Body of pancreas (tissue), 4 donors: ENCODE measurements at regions not wholly inside any gene's neighbourhood (a gene's known extent, or its start where the extent isn't known, plus 50 kb on each side); places are given as distances from the start of the nearest gene placed in this dataset.

Source experiments
- ATAC-seq: fragments of 150-250 bp; one replicate; pipeline ENCODE4 v1.9.1; 2016
- DNase-seq, 4 donors: peaks; one replicate each; pipeline ENCODE4 v3.0.0-alpha.2; 2019
- H3K27ac ChIP-seq, 4 donors: fragments of 200-600 bp; sonication (generic); 1 replicate in 3 of 4; 2 replicates in 1 of 4; pipeline versions ENCODE4 v1.5.1 to v1.6.1; 2016 to 2019; ENCODE audit warnings: mild to moderate bottlenecking in 1 of 4, mixed read lengths in 1 of 4, moderate library complexity in 1 of 4
- H3K27me3 ChIP-seq, 2 donors: fragments of 200-600 bp; sonication (generic); one replicate each; pipeline ENCODE4 v1.6.0; 2016; ENCODE audit warnings: mild to moderate bottlenecking in 1 of 2
- H3K36me3 ChIP-seq, 2 donors: fragments of 200-600 bp; sonication (generic); replicated peaks in 1 of 2; 2 replicates each; pipeline ENCODE4 v1.5.1; 2016; ENCODE audit warnings: low read depth in 2 of 2; ENCODE audit not compliant: insufficient read depth in 1 of 2
- H3K4me1 ChIP-seq: fragments of 200-600 bp; sonication (generic); one replicate; pipeline ENCODE4 v1.6.0; 2016
- H3K4me3 ChIP-seq, 2 donors: fragments of 200-600 bp; sonication (generic); 1 replicate in 1 of 2; 2 replicates in 1 of 2; pipeline ENCODE4 v1.5.1; 2016 to 2019
- H3K9me3 ChIP-seq, 3 donors: fragments of 200-600 bp; sonication (generic); 1 replicate in 2 of 3; 2 replicates in 1 of 3; pipeline ENCODE4 v1.5.1; 2016
- POLR2A ChIP-seq, 3 donors: fragments of 450-650 bp; IDR thresholded peaks; one replicate each; pipeline ENCODE4 v1.6.1; 2016; ENCODE audit warnings: antibody characterized with exemption in 3 of 3, mild to moderate bottlenecking in 2 of 3
- WGBS, 2 donors: methylation state at CpG; one replicate each; pipeline ENCODE4 v1.1.5; 2017; 5-methylcytosine and 5-hydroxymethylcytosine counted together
- intact Hi-C: fragments of 100-400 bp; cut with DNase I; formaldehyde crosslinking; loops from one replicate; pipeline ENCODE4 v1.15.1; 2023
- TF ChIP-seq, protein P1 (sequence below), 7 experiments: fragments of 450-650 bp in 4 of 7; fragments of 200-600 bp in 3 of 7; sonication (generic) in 3 of 7; IDR thresholded peaks; one replicate each; pipeline ENCODE4 v1.5.1; 2016 to 2019; ENCODE audit warnings: antibody characterized with exemption in 7 of 7

DNA sequence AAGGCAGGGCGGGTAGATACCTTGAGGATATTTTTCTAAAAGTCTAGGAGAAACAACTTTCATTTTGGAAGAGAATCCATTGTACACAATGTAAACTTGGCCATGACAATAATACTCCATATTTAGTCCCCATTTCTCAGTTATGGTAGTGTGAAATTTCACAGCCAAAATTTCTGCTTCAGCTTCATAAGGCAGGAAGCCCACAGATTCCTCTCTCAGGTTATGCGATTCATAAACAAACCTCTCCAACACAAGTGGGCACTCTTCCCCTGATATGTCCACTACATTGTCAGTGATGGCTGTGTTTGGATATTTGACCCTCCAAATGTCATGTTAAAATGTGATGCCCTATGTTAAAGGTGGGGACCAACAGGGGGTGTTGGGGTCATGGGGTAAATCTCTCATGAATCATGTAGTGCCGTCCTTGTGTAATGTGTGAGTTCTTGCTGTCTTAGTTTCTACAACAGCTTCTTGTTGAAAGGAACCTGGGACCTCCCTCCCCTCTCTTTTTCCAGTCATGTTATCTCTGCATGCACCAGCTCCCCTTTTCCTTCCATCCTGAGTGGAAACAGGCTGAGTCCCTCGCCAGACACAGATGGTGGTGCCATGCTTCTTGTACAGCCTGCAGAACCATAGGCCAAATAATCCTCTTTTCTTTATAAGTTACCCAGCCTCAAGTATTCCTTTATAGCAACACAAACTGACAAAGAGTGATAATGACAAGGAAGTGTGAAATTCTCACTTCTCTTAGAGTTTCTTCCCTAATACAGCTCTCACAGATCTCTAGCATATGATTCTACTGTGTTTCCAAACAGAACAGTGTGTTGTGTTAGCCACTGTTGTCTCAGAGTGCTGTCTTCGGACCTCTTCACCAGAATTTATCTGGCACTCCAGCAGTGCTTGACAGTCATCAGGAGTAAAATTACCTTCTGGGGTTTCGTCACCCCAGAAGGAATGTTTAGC lies 598.4 kb upstream of the GNPDA2 start:
- no peak overlapping the region for H3K27ac ChIP-seq
- intact Hi-C loops: no loop called here
- H3K36me3 ChIP-seq: no peaks in the 10 kb centered on the region
- H3K4me3 ChIP-seq: no peak overlapping the region
- no peaks in the 10 kb centered on the region for H3K4me1 ChIP-seq
- 42 to 50% methylated on average over 6 of the region's 6 CpGs for WGBS, 2 donors
- ATAC-seq (no peak), DNase-seq (no peak)
- H3K9me3 ChIP-seq: no peaks in the 10 kb centered on the region
- no peak for TF ChIP-seq POLR2A (IDR thresholded peaks at IDR 0.05)
- TF ChIP-seq, protein P1, sequence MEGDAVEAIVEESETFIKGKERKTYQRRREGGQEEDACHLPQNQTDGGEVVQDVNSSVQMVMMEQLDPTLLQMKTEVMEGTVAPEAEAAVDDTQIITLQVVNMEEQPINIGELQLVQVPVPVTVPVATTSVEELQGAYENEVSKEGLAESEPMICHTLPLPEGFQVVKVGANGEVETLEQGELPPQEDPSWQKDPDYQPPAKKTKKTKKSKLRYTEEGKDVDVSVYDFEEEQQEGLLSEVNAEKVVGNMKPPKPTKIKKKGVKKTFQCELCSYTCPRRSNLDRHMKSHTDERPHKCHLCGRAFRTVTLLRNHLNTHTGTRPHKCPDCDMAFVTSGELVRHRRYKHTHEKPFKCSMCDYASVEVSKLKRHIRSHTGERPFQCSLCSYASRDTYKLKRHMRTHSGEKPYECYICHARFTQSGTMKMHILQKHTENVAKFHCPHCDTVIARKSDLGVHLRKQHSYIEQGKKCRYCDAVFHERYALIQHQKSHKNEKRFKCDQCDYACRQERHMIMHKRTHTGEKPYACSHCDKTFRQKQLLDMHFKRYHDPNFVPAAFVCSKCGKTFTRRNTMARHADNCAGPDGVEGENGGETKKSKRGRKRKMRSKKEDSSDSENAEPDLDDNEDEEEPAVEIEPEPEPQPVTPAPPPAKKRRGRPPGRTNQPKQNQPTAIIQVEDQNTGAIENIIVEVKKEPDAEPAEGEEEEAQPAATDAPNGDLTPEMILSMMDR (IDR thresholded peaks at IDR 0.05): no peak
- no peaks in the 10 kb centered on the region for H3K27me3 ChIP-seq

DNA sequence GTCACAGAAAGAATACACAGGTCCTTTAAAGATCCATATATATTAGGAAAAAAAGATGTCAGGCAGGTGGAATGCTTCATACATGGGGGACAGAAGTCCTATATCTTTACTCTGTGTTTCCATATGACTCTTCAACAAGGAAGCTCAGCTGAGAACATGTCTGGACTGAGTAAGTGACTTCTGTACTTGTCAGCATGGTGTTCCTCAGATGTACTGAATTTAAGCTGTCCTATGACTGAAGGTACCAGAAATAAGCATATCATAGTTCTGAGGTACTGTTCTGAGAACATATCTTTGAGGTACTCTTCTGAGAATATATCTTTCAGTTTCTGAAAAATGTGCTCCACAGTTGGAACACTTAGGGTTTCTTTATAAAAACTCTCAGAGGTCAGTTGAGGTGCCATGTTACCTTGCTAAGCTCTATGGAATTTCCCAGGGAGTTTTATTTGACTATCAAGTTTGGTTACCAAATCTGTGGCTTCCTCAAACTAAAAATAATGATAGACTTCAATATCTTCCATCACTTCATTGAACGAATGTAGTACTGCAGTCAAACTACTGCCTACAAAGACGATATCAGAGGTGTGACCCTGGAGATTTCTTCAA lies 597.2 kb upstream of the GNPDA2 start:
- no peaks in the 10 kb centered on the region for H3K27me3 ChIP-seq
- H3K27ac ChIP-seq: no peak overlapping the region
- 35 to 50% methylated on average over 2 of the region's 2 CpGs for WGBS, 2 donors
- H3K9me3 ChIP-seq: no peaks in the 10 kb centered on the region
- no peaks in the 10 kb centered on the region for H3K36me3 ChIP-seq
- no peak overlapping the region for H3K4me3 ChIP-seq
- no peak for TF ChIP-seq POLR2A (IDR thresholded peaks at IDR 0.05)
- TF ChIP-seq, protein P1 (IDR thresholded peaks at IDR 0.05): no peak
- no peaks in the 10 kb centered on the region for H3K4me1 ChIP-seq
- intact Hi-C loops: no loop called here
- no peak for ATAC-seq
- DNase-seq: no peak

GRCh38 chr4:45317739-45318138 lies 591.4 kb upstream of the GNPDA2 start:
- TF ChIP-seq POLR2A (IDR thresholded peaks at IDR 0.05): no peak
- TF ChIP-seq, protein P1 (IDR thresholded peaks at IDR 0.05): no peak
- Histone ChIP-seq H3K27ac (no peak overlapping the region), H3K4me1 (no peaks in the 10 kb centered on the region), H3K9me3 (no peaks in the 10 kb centered on the region), H3K4me3 (no peak overlapping the region), H3K27me3 (no peaks in the 10 kb centered on the region), H3K36me3 (no peaks in the 10 kb centered on the region)
- ATAC-seq (no peak), DNase-seq (no peak)
- WGBS, 2 donors: 32 to 45% methylated on average over 1 of the region's 1 CpG
- intact Hi-C loops: no loop called here

- intact Hi-C loops: no loop called here
Measured at GRCh38 chr4:45317276-45317675, 590.9 kb upstream of the GNPDA2 start.

More at GRCh38 chr4:45317276-45317675, 590.9 kb upstream of the GNPDA2 start:
- TF ChIP-seq POLR2A (IDR thresholded peaks at IDR 0.05): no peak
- TF ChIP-seq, protein P1 (IDR thresholded peaks at IDR 0.05): no peak
- no peak for ATAC-seq
- H3K4me3 ChIP-seq: no peak overlapping the region
- 59 to 78% methylated on average over 2 of the region's 2 CpGs for WGBS, 2 donors
- no peaks in the 10 kb centered on the region for H3K27me3 ChIP-seq
- no peaks in the 10 kb centered on the region for H3K36me3 ChIP-seq
- no peak for DNase-seq
- H3K27ac ChIP-seq: no peak overlapping the region
- H3K4me1 ChIP-seq: no peaks in the 10 kb centered on the region
- no peaks in the 10 kb centered on the region for H3K9me3 ChIP-seq
